HFFc6 (cell line): ENCODE measurements at regions not wholly inside any gene's neighbourhood (a gene's known extent, or its start where the extent isn't known, plus 50 kb on each side); places are given as distances from the start of the nearest gene placed in this dataset.

Experiments used
- DNase-seq: peaks from one replicate; pipeline ENCODE4 v3.0.0-alpha.2; 2018
- H3K27ac Mint-ChIP-seq: 2 replicates; pipeline ENCODE4 v1.8.0; 2020; ENCODE audit warnings: mild to moderate bottlenecking, mixed read lengths
- H3K27me3 Mint-ChIP-seq: 2 replicates; pipeline ENCODE4 v1.8.0; 2021; ENCODE audit warnings: mild to moderate bottlenecking, moderate library complexity, mixed read lengths; ENCODE audit not compliant: insufficient read depth
- H3K36me3 Mint-ChIP-seq: 2 replicates; pipeline ENCODE4 v1.8.0; 2021; ENCODE audit warnings: low read depth, mixed read lengths
- H3K4me1 Mint-ChIP-seq: 2 replicates; pipeline ENCODE4 v1.8.0; 2020; ENCODE audit warnings: low read depth, mixed read lengths
- H3K4me3 Mint-ChIP-seq: 2 replicates; pipeline ENCODE4 v1.8.0; 2020; ENCODE audit warnings: mild to moderate bottlenecking, moderate library complexity, mixed read lengths
- H3K9me3 Mint-ChIP-seq: 2 replicates; pipeline ENCODE4 v1.8.0; 2020; ENCODE audit warnings: mild to moderate bottlenecking, mixed read lengths
- TF ChIP-seq, protein P1 (sequence below): fragments of 200-600 bp; sonication (generic); IDR thresholded peaks from 2 replicates; pipeline ENCODE4 v1.5.0; 2021; ENCODE audit warnings: antibody characterized with exemption, mild to moderate bottlenecking

DNA sequence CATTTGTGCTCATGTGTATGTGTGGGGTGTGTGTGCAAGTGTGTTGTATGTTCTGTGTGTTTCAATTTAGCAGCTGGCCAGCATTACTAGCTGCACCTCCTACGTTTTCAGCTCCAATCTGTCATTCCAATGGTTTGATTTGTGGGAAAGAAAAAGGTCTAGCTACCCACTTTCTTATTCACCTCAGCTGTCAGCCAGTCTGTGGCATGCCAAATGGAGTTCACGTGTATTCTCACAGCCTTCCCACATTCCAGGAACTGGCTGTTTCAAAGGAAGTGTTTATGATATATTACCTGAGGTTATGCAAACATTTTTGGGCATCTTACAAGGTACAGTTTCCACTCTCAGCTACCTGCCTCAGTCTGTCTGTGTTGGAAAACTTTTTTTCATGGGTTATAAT is 220.2 kb upstream of the CPNE8 start:
- peaks cover 8% of the 10 kb centered on the region for H3K36me3 Mint-ChIP-seq
- TF ChIP-seq, protein P1, sequence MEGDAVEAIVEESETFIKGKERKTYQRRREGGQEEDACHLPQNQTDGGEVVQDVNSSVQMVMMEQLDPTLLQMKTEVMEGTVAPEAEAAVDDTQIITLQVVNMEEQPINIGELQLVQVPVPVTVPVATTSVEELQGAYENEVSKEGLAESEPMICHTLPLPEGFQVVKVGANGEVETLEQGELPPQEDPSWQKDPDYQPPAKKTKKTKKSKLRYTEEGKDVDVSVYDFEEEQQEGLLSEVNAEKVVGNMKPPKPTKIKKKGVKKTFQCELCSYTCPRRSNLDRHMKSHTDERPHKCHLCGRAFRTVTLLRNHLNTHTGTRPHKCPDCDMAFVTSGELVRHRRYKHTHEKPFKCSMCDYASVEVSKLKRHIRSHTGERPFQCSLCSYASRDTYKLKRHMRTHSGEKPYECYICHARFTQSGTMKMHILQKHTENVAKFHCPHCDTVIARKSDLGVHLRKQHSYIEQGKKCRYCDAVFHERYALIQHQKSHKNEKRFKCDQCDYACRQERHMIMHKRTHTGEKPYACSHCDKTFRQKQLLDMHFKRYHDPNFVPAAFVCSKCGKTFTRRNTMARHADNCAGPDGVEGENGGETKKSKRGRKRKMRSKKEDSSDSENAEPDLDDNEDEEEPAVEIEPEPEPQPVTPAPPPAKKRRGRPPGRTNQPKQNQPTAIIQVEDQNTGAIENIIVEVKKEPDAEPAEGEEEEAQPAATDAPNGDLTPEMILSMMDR, result no peak
- no peak overlapping the region for H3K4me3 Mint-ChIP-seq
- peaks cover 41% of the 10 kb centered on the region for H3K9me3 Mint-ChIP-seq
- DNase-seq, result no peak
- no peaks in the 10 kb centered on the region for H3K27me3 Mint-ChIP-seq
- no peaks in the 10 kb centered on the region for H3K4me1 Mint-ChIP-seq
- no peak overlapping the region for H3K27ac Mint-ChIP-seq

GRCh38 chr12:39124768-39125167 is 219.4 kb upstream of the CPNE8 start:
- Mint-ChIP-seq H3K36me3 (peaks cover 8% of the 10 kb centered on the region), H3K4me1 (no peaks in the 10 kb centered on the region), H3K4me3 (no peak overlapping the region), H3K27me3 (no peaks in the 10 kb centered on the region), H3K9me3 (peaks cover 41% of the 10 kb centered on the region), H3K27ac (no peak overlapping the region)
- TF ChIP-seq, protein P1, result no peak
- DNase-seq, result no peak

DNA sequence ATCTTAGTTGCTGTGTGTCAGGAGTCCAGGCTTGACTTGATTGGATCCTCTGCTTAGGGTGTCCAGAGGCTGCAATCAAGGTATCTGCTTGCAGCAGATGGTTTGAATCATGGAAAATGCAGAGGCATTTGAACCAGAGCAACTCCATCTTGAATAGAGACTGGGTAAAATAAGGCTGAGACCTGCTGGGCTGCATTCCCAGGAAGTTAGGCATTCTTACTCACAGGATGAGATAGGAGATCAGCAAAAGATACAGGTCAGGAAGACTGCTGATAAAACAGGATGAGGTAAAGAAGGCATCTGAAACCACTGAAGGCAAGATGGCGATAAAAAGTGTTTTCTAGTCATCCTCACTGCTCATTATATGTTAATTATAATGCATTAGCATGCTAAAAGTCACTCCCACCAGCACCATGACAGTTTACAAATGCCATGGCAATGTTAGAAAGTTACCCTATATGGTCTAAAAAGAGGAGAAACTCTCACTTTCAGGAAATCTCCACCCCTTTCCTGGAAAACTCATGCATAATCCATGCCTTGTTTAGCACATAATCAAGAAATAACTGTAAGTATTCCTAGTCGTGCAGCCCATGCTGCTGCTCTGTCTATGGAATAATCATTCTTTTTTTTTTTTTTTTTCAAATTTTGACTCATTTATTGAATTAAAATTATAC is 218.3 kb upstream of the CPNE8 start:
- H3K27me3 Mint-ChIP-seq, result no peaks in the 10 kb centered on the region
- H3K4me1 Mint-ChIP-seq, result no peaks in the 10 kb centered on the region
- TF ChIP-seq, protein P1, result no peak
- no peak overlapping the region for H3K4me3 Mint-ChIP-seq
- H3K9me3 Mint-ChIP-seq, result peaks cover 33% of the 10 kb centered on the region
- peaks cover 8% of the 10 kb centered on the region for H3K36me3 Mint-ChIP-seq
- DNase-seq, result no peak
- no peak overlapping the region for H3K27ac Mint-ChIP-seq

- no peaks in the 10 kb centered on the region for H3K4me1 Mint-ChIP-seq
Measured at GRCh38 chr12:39122562-39123204, 217.3 kb upstream of the CPNE8 start.

DNA sequence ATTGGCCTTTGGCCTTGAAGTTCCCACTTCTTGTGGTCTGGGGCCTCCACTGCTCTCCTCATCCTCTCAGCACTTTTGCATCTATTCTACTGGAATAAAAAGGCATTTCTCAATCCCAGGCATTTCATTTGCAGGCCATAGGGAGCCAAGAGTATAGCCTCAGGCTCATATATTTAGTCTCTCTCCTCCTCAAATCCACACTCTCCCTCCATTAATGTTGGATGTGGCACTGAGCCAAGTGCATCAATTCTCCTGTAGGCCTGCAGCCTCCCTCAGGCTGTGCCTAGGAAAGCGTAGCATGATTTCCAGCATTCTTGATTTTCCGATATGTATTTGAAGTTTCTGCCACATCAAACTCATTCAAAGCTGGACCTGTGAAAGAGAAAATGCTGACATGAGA is 211.5 kb upstream of the CPNE8 start:
- H3K4me1 Mint-ChIP-seq, result no peaks in the 10 kb centered on the region
- H3K4me3 Mint-ChIP-seq, result no peak overlapping the region
- TF ChIP-seq, protein P1, result no peak
- peaks cover 4% of the 10 kb centered on the region; the same call in 1 of the 2 replicates for H3K36me3 Mint-ChIP-seq
- H3K9me3 Mint-ChIP-seq, result peaks cover 18% of the 10 kb centered on the region
- DNase-seq, result no peak
- H3K27ac Mint-ChIP-seq, result no peak overlapping the region
- H3K27me3 Mint-ChIP-seq, result no peaks in the 10 kb centered on the region

More at GRCh38 chr12:39122562-39123204, 217.3 kb upstream of the CPNE8 start:
- H3K9me3 Mint-ChIP-seq, result peaks cover 31% of the 10 kb centered on the region
- H3K27me3 Mint-ChIP-seq, result no peaks in the 10 kb centered on the region
- no peak overlapping the region for H3K4me3 Mint-ChIP-seq
- TF ChIP-seq, protein P1, result no peak
- no peak for DNase-seq
- H3K36me3 Mint-ChIP-seq, result peaks cover 8% of the 10 kb centered on the region
- no peak overlapping the region for H3K27ac Mint-ChIP-seq
